ENCODE measurements at regions not wholly inside any gene's neighbourhood (a gene's known extent, or its start where the extent isn't known, plus 50 kb on each side); places are given as distances from the start of the nearest gene placed in this dataset.

DNA sequence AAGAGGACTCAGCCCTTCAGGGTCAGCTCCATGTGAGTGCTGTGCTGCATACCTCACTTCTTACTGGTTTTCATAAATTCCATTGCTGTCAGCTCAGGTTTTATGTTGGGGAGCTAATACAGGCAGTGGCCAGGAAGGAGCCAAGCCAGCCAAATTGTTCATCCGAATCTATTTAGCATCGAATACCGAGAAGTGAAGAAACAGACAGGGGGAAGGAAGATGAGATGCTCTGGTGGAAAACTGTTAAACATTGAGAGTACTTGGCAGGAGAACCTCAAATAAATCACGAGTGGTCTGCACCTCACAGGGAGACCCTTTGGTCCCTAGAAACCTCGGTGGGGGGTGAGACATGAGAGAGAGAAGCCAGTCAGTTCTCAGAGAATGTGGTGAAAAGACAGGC, 196.0 kb upstream of the TMEM72 start:
- Histone ChIP-seq H3F3A (ENCODE audit: insufficient read depth) (no peaks in the 10 kb centered on the region), H3K27ac (ENCODE audit: low read depth, low read length) (no peak overlapping the region), H3K79me2 (ENCODE audit: insufficient read depth, low read length) (no peaks in the 10 kb centered on the region), H3K9me2 (replicated peaks; ENCODE audit: insufficient read depth, low read length) (no peaks in the 10 kb centered on the region), H3K9me3 (ENCODE audit: insufficient read depth, low read length) (no peaks in the 10 kb centered on the region), H3K9ac (ENCODE audit: low read length) (no peak overlapping the region), H3K4me3 (ENCODE audit: insufficient read depth, low read length, poor library complexity, severe bottlenecking) (no peak overlapping the region), H3K4me2 (ENCODE audit: low read depth, low read length, poor library complexity, severe bottlenecking) (no peak overlapping the region), H2AFZ (ENCODE audit: low read depth, low read length, severe bottlenecking) (no peak overlapping the region), H3K27me3 (ENCODE audit: low read length) (no peaks in the 10 kb centered on the region), H3K36me3 (ENCODE audit: low read length) (no peaks in the 10 kb centered on the region), H4K20me1 (ENCODE audit: low read depth, low read length) (no peaks in the 10 kb centered on the region)
- no peak for TF ChIP-seq EZH2phosphoT487 (conservative IDR thresholded peaks at IDR 0.05; ENCODE audit: low read length)
- TF ChIP-seq, protein P1, sequence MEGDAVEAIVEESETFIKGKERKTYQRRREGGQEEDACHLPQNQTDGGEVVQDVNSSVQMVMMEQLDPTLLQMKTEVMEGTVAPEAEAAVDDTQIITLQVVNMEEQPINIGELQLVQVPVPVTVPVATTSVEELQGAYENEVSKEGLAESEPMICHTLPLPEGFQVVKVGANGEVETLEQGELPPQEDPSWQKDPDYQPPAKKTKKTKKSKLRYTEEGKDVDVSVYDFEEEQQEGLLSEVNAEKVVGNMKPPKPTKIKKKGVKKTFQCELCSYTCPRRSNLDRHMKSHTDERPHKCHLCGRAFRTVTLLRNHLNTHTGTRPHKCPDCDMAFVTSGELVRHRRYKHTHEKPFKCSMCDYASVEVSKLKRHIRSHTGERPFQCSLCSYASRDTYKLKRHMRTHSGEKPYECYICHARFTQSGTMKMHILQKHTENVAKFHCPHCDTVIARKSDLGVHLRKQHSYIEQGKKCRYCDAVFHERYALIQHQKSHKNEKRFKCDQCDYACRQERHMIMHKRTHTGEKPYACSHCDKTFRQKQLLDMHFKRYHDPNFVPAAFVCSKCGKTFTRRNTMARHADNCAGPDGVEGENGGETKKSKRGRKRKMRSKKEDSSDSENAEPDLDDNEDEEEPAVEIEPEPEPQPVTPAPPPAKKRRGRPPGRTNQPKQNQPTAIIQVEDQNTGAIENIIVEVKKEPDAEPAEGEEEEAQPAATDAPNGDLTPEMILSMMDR (IDR thresholded peaks at IDR 0.05; ENCODE audit: insufficient read depth, low read length, poor library complexity, severe bottlenecking): no peak

DNA sequence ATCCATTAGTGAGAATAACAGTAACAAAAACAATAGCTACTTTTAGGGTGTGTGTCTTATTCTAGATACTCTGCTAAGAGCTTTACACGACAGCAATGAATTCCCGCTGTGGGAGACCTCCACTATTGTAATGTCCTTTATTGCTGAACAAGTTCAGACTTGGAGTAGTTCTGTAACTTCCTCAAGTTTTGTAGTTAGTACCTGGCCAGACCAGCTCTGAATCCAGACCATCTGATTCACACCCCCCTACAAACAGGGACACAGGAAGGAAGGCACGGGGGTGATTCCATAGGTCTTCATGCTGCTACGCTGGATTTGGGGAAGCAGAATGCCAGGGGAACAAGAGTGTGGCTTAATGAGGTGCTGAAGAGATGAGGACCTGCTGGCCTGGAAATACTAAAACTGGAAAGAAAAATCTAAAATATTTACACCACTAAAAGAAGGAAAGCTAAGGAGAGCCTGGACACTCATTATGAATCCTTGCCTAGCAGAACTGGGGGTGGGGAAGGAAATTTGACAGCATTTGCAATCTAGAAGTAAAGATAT, 194.6 kb upstream of the TMEM72 start:
- no peak overlapping the region for H3K4me3 ChIP-seq (ENCODE audit: insufficient read depth, low read length, poor library complexity, severe bottlenecking)
- H2AFZ ChIP-seq (ENCODE audit: low read depth, low read length, severe bottlenecking): no peak overlapping the region
- no peaks in the 10 kb centered on the region for H3K9me3 ChIP-seq (ENCODE audit: insufficient read depth, low read length)
- H3K79me2 ChIP-seq (ENCODE audit: insufficient read depth, low read length): no peaks in the 10 kb centered on the region
- H3K9me2 ChIP-seq (replicated peaks; ENCODE audit: insufficient read depth, low read length): no peaks in the 10 kb centered on the region
- no peaks in the 10 kb centered on the region for H3K27me3 ChIP-seq (ENCODE audit: low read length)
- no peaks in the 10 kb centered on the region for H4K20me1 ChIP-seq (ENCODE audit: low read depth, low read length)
- no peak overlapping the region for H3K9ac ChIP-seq (ENCODE audit: low read length)
- no peak overlapping the region for H3K4me2 ChIP-seq (ENCODE audit: low read depth, low read length, poor library complexity, severe bottlenecking)
- H3K36me3 ChIP-seq (ENCODE audit: low read length): no peaks in the 10 kb centered on the region
- TF ChIP-seq EZH2phosphoT487 (conservative IDR thresholded peaks at IDR 0.05; ENCODE audit: low read length): no peak
- TF ChIP-seq, protein P1 (IDR thresholded peaks at IDR 0.05; ENCODE audit: insufficient read depth, low read length, poor library complexity, severe bottlenecking): no peak
- H3K27ac ChIP-seq (ENCODE audit: low read depth, low read length): no peak overlapping the region
- H3F3A ChIP-seq (ENCODE audit: insufficient read depth): no peaks in the 10 kb centered on the region

DNA sequence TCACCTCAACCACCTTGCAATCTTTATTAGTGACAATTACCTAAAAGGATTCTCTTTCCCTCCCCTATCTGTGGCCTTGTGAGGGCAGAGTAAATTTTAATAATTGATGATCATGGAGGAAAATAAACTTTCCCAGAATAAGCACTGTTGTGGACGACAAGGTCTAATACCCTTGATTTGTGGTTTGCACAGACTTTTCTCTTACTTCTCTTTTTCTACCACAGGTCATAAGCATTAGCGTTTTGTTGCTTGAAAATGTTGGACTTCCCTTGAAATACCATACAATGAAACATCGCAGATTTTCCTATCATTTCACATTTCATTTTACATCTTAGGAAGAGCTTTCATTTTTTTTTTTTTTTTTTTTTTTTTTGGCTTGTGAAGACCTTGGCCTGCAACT, 188.1 kb upstream of the TMEM72 start:
- Histone ChIP-seq H4K20me1 (ENCODE audit: low read depth, low read length) (no peaks in the 10 kb centered on the region), H3K4me3 (ENCODE audit: insufficient read depth, low read length, poor library complexity, severe bottlenecking) (no peak overlapping the region), H3K27me3 (ENCODE audit: low read length) (no peaks in the 10 kb centered on the region), H3K27ac (ENCODE audit: low read depth, low read length) (no peak overlapping the region), H2AFZ (ENCODE audit: low read depth, low read length, severe bottlenecking) (no peak overlapping the region), H3K36me3 (ENCODE audit: low read length) (no peaks in the 10 kb centered on the region), H3F3A (ENCODE audit: insufficient read depth) (no peaks in the 10 kb centered on the region), H3K4me2 (ENCODE audit: low read depth, low read length, poor library complexity, severe bottlenecking) (no peak overlapping the region), H3K9ac (ENCODE audit: low read length) (no peak overlapping the region), H3K79me2 (ENCODE audit: insufficient read depth, low read length) (no peaks in the 10 kb centered on the region), H3K9me2 (replicated peaks; ENCODE audit: insufficient read depth, low read length) (no peaks in the 10 kb centered on the region), H3K9me3 (ENCODE audit: insufficient read depth, low read length) (no peaks in the 10 kb centered on the region)
- TF ChIP-seq EZH2phosphoT487 (conservative IDR thresholded peaks at IDR 0.05; ENCODE audit: low read length): no peak
- TF ChIP-seq, protein P1 (IDR thresholded peaks at IDR 0.05; ENCODE audit: insufficient read depth, low read length, poor library complexity, severe bottlenecking): no peak
